ENCODE measurements at regions not wholly inside any gene's neighbourhood (a gene's known extent, or its start where the extent isn't known, plus 50 kb on each side); places are given as distances from the start of the nearest gene placed in this dataset.

- TF ChIP-seq, protein P1, sequence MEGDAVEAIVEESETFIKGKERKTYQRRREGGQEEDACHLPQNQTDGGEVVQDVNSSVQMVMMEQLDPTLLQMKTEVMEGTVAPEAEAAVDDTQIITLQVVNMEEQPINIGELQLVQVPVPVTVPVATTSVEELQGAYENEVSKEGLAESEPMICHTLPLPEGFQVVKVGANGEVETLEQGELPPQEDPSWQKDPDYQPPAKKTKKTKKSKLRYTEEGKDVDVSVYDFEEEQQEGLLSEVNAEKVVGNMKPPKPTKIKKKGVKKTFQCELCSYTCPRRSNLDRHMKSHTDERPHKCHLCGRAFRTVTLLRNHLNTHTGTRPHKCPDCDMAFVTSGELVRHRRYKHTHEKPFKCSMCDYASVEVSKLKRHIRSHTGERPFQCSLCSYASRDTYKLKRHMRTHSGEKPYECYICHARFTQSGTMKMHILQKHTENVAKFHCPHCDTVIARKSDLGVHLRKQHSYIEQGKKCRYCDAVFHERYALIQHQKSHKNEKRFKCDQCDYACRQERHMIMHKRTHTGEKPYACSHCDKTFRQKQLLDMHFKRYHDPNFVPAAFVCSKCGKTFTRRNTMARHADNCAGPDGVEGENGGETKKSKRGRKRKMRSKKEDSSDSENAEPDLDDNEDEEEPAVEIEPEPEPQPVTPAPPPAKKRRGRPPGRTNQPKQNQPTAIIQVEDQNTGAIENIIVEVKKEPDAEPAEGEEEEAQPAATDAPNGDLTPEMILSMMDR (IDR thresholded peaks at IDR 0.05): no peak
- TF ChIP-seq POLR2A (IDR thresholded peaks at IDR 0.05): no peak
- TF ChIP-seq EP300 (IDR thresholded peaks at IDR 0.05): no peak
Observed at GRCh38 chr9:20016611-20017010, 227.8 kb upstream of the SLC24A2 start.

Measured in suprapubic skin (tissue), 3 donors.